Neural cell (in vitro differentiated cells): ENCODE measurements at regions not wholly inside any gene's neighbourhood (a gene's known extent, or its start where the extent isn't known, plus 50 kb on each side); places are given as distances from the start of the nearest gene placed in this dataset.

Source experiments
- H2AFZ ChIP-seq: fragments of 200-600, 300-800 bp; sonication (generic), shearing (Covaris generic); 2 replicates; pipeline ENCODE4 v1.6.0; 2014; ENCODE audit warnings: low read depth, mild to moderate bottlenecking, antibody characterized with exemption, low read length, moderate library complexity
- H3F3A ChIP-seq: fragments of 200-600 bp; shearing (Covaris generic); 2 replicates; pipeline ENCODE4 v1.6.1; 2016; ENCODE audit warnings: mild to moderate bottlenecking, moderate library complexity, mixed read lengths, antibody characterized with exemption, low read length; ENCODE audit not compliant: insufficient read depth, poor library complexity, severe bottlenecking
- H3K27ac ChIP-seq: fragments of 200-600, 300-800 bp; sonication (generic), shearing (Covaris generic); 2 replicates; pipeline ENCODE4 v1.5.1; 2014; ENCODE audit warnings: mild to moderate bottlenecking, low read length, moderate library complexity
- H3K27me3 ChIP-seq: fragments of 300-800, 200-600 bp; sonication (generic), shearing (Covaris generic); 2 replicates; pipeline ENCODE4 v1.6.0; 2014; ENCODE audit warnings: mild to moderate bottlenecking, low read depth, low read length, moderate library complexity; ENCODE audit not compliant: insufficient read depth
- H3K36me3 ChIP-seq: fragments of 300-800, 200-600 bp; sonication (generic), shearing (Covaris generic); 2 replicates; pipeline ENCODE4 v1.5.1; 2014; ENCODE audit warnings: mild to moderate bottlenecking, antibody characterized with exemption, low read length, moderate library complexity; ENCODE audit not compliant: insufficient read depth
- H3K4me2 ChIP-seq: fragments of 300-800, 200-600 bp; sonication (generic), shearing (Covaris generic); 2 replicates; pipeline ENCODE4 v1.6.0; 2014; ENCODE audit warnings: mild to moderate bottlenecking, low read length
- H3K4me3 ChIP-seq: fragments of 300-800, 200-600 bp; sonication (generic), shearing (Covaris generic); 2 replicates; pipeline ENCODE4 v1.5.1; 2014; ENCODE audit warnings: mild to moderate bottlenecking, low read length, moderate library complexity
- H3K79me2 ChIP-seq: fragments of 200-600 bp; shearing (Covaris generic); replicated peaks from 2 replicates; pipeline ENCODE4 v1.6.0; 2014; ENCODE audit warnings: mild to moderate bottlenecking, low read length, moderate library complexity; ENCODE audit not compliant: insufficient read depth
- H3K9ac ChIP-seq: fragments of 300-800, 200-600 bp; sonication (generic), shearing (Covaris generic); 2 replicates; pipeline ENCODE4 v1.6.1; 2016; ENCODE audit warnings: mild to moderate bottlenecking, low read length, mixed read lengths
- H3K9me2 ChIP-seq: fragments of 200-600 bp; shearing (Covaris generic); 2 replicates; pipeline ENCODE4 v1.6.1; 2016; ENCODE audit warnings: mild to moderate bottlenecking, low read length, mixed read lengths; ENCODE audit not compliant: insufficient read depth
- H3K9me3 ChIP-seq: fragments of 200-600, 300-800 bp; sonication (generic), shearing (Covaris generic); 2 replicates; pipeline ENCODE4 v1.6.1; 2016; ENCODE audit warnings: mild to moderate bottlenecking, mixed run types, low read length, moderate library complexity, mixed read lengths
- H4K20me1 ChIP-seq: fragments of 200-600 bp; shearing (Covaris generic); 2 replicates; pipeline ENCODE4 v1.6.1; 2016; ENCODE audit warnings: mild to moderate bottlenecking, mixed run types; ENCODE audit not compliant: insufficient read depth
- CTCF ChIP-seq: fragments of 450-650 bp; IDR thresholded peaks from 2 replicates; pipeline ENCODE4 v1.5.1; 2014; ENCODE audit warnings: antibody characterized with exemption, mild to moderate bottlenecking, moderate library complexity; ENCODE audit not compliant: poor library complexity, severe bottlenecking
- EP300 ChIP-seq: fragments of 450-650 bp; conservative IDR thresholded peaks from 2 replicates; pipeline ENCODE4 v1.6.1; 2014; ENCODE audit warnings: antibody characterized with exemption, mild to moderate bottlenecking, moderate library complexity; ENCODE audit not compliant: poor library complexity, severe bottlenecking
- EZH2 ChIP-seq: fragments of 200-600, 300-800 bp; shearing (Covaris generic), sonication (generic); IDR thresholded peaks from 2 replicates; pipeline ENCODE4 v1.6.1; 2014; ENCODE audit warnings: antibody characterized with exemption, low read length, borderline replicate concordance, mild to moderate bottlenecking; ENCODE audit not compliant: insufficient read depth, poor library complexity, severe bottlenecking
- MXI1 ChIP-seq: fragments of 450-650 bp; conservative IDR thresholded peaks from 2 replicates; pipeline ENCODE4 v1.6.1; 2014; ENCODE audit warnings: antibody characterized with exemption, mild to moderate bottlenecking; ENCODE audit not compliant: poor library complexity, severe bottlenecking
- POLR2AphosphoS5 ChIP-seq: IDR thresholded peaks from 2 replicates; pipeline ENCODE4 v1.6.1; 2012
- RAD21 ChIP-seq: fragments of 450-650 bp; conservative IDR thresholded peaks from 2 replicates; pipeline ENCODE4 v1.6.1; 2014; ENCODE audit warnings: antibody characterized with exemption, mild to moderate bottlenecking, moderate library complexity
- REST ChIP-seq: IDR thresholded peaks from 2 replicates; pipeline ENCODE4 v1.6.1; 2012; ENCODE audit warnings: borderline replicate concordance
- SMC3 ChIP-seq: fragments of 450-650 bp; conservative IDR thresholded peaks from 2 replicates; pipeline ENCODE4 v1.6.1; 2014; ENCODE audit warnings: antibody characterized with exemption, mild to moderate bottlenecking, moderate library complexity; ENCODE audit not compliant: poor library complexity
- TAF1 ChIP-seq: IDR thresholded peaks from 2 replicates; pipeline ENCODE4 v1.6.1; 2012; ENCODE audit warnings: low read depth

- no peak overlapping the region for H3K27ac ChIP-seq
- no peak overlapping the region for H3K9ac ChIP-seq
- no peaks in the 10 kb centered on the region for H3F3A ChIP-seq
- H4K20me1 ChIP-seq: no peaks in the 10 kb centered on the region
- H3K4me3 ChIP-seq: no peak overlapping the region
- TF ChIP-seq SMC3: no peak
- no peak for TF ChIP-seq MXI1
- no peak for TF ChIP-seq EZH2
- no peak for TF ChIP-seq POLR2AphosphoS5
- no peak for TF ChIP-seq REST
- TF ChIP-seq CTCF: no peak
- no peak for TF ChIP-seq EP300
- no peak for TF ChIP-seq TAF1
- TF ChIP-seq RAD21: no peak
- no peak overlapping the region for H3K4me2 ChIP-seq
- H3K27me3 ChIP-seq: no peaks in the 10 kb centered on the region
- H3K79me2 ChIP-seq: no peaks in the 10 kb centered on the region
- no peak overlapping the region for H2AFZ ChIP-seq
- H3K9me2 ChIP-seq: no peaks in the 10 kb centered on the region
- H3K36me3 ChIP-seq: no peaks in the 10 kb centered on the region
- H3K9me3 ChIP-seq: no peaks in the 10 kb centered on the region
Observed at GRCh38 chr18:53935803-53936202, 288.7 kb downstream of the MBD2 start.

- Histone ChIP-seq H2AFZ (no peak overlapping the region), H3K9me2 (no peaks in the 10 kb centered on the region), H3K79me2 (no peaks in the 10 kb centered on the region), H3K4me3 (no peak overlapping the region), H3K9ac (no peak overlapping the region), H4K20me1 (no peaks in the 10 kb centered on the region), H3K36me3 (no peaks in the 10 kb centered on the region), H3K27me3 (no peaks in the 10 kb centered on the region), H3K27ac (no peak overlapping the region), H3K4me2 (no peak overlapping the region), H3F3A (no peaks in the 10 kb centered on the region), H3K9me3 (no peaks in the 10 kb centered on the region)
- no peak for TF ChIP-seq EP300
- no peak for TF ChIP-seq SMC3
- TF ChIP-seq TAF1: no peak
- TF ChIP-seq EZH2: no peak
- TF ChIP-seq POLR2AphosphoS5: no peak
- TF ChIP-seq MXI1: no peak
- no peak for TF ChIP-seq CTCF
- no peak for TF ChIP-seq REST
- TF ChIP-seq RAD21: no peak
Observed at GRCh38 chr18:53935399-53935798, 289.1 kb downstream of the MBD2 start.
